GM21619 (cell line): ENCODE measurements at regions not wholly inside any gene's neighbourhood (a gene's known extent, or its start where the extent isn't known, plus 50 kb on each side); places are given as distances from the start of the nearest gene placed in this dataset.

Experiments used
- ATAC-seq: cut with Tn5 transposase; IDR thresholded peaks from one replicate; pipeline ENCODE4 v1.9.1; 2021; ENCODE audit not compliant: unreplicated experiment

DNA sequence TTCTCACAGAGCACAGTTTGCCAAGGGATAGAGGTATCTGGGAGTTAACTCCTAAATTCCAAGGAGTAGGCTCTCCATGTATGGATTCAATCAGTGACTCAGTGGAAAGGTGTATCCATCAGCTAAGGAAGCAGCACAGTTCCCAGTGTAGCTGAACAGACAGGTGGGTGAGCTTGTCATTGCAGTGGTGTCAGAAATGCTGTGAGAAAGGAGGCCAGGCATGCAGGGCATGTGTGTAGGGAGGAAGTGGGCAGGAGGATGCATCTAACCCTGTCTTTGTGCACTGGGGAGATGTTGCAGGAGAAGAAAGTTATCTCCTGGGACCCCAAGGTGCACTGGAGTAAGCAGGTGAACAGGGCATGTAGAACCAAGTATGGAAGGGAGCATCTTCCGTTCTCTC, 539.0 kb downstream of the VRK1 start:
- ATAC-seq = no peak

DNA sequence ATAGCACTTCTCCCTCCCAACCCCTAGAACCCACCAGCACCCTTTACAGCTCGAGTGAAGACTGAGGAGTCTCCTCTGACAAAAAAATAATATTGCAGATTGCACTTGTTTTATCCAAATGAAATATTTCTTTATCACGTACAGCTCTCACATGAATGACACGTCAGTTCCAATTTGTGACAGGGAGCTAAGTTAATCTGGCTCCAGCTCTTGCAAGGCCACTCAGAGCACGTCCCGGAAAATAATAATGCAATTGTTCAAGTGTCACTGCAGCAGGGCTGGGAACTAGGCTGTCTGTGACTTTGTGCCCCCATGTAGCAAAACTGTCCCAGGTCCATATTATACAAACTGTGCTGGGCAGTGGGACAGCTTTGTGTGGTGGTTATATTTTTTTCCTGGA, 539.6 kb downstream of the VRK1 start:
- no peak for ATAC-seq

DNA sequence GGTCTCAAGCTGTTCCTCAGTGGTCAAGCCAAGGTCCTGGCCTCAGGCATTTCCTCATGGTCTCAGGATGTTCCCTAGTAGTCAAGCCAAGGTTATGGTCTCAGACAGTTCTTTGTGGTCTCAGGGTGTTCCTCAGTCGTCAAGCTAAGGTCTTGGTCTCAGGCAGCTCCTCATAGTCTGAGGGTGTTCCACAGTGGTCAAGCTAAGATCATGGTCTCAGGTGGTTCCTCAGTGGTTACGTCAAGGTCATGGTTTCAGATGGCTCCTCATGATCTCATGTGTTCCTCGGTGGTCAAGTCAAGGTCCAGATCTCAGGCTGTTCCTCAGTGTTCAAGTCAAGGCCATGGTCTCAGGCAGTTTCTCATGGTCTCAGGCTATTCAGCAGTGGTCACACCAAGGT, 540.1 kb downstream of the VRK1 start:
- no peak for ATAC-seq

DNA sequence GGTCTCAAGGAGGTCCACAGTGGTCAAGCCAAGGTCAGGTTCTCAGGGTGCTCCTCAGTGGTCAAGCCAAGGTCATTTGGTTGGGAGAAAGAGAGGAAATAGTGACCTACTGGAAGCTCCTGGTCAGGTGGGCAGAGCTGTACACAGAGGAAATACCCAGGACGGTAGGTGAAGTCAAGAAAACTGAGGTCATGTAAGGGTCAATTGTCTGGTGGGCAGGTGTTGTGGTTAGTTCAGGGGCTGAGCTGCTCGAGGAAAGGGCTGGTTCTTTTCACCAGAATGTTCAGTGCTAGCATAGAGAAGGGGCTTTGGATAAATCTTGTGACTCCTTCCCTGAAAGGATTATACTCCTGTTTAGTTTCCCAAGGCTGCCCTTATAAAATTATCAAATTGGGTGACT, 540.5 kb downstream of the VRK1 start:
- ATAC-seq = no peak

DNA sequence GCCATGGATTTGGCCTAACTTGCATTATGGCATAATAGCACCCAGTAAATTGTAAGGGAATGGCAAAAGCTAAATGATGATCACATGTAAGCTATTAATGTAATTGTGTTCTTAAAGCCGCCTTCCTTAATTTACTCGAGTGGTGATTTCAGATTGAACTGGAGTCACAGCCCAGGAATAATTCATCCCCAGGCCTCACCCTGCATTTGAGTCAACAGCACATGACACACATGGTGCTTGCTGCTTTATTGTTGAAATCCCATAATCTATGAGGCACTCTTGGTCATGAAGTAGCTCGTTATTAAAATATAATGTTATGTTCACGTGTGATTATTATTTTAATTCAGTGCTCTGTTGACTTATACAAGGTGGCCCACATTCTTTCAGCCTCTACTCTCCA, 547.5 kb downstream of the VRK1 start:
- ATAC-seq = no peak

DNA sequence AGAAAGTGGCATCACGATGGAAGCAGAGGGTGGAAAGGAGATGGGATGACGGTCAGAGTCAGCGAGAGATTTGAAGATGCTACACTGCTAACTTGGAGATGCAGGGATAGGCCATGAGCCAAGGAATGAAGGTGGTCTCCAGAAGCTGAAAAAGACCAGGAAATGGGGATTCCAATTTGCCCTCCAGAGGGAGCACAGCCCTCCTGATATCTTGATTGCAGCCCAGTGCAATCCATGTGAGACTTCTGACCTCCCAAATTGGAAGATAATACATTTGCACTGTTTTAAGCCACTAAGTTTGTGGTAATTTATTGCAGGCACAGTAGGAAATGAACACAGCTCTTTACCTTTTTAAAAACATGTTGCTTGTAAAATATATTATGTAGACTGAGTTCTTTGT, 549.5 kb downstream of the VRK1 start:
- no peak for ATAC-seq

DNA sequence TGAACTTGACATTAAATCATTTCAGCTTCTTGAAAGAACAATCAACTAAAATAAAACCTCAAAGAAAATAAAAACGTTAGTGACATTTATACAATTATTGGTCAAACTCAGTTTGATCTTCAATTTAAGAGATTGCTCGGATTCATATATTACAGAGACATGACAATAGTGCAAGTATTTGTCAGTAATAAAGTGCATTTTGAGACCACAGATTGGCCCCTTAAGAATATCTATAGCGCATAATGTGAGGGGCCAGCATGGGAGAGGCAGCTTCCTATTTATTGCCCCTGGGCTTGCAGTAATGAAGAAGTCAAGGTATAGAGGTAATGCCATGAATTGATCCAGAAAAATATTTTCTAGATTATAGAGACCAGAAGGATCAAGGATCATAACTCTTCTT, 552.3 kb downstream of the VRK1 start:
- ATAC-seq = no peak

DNA sequence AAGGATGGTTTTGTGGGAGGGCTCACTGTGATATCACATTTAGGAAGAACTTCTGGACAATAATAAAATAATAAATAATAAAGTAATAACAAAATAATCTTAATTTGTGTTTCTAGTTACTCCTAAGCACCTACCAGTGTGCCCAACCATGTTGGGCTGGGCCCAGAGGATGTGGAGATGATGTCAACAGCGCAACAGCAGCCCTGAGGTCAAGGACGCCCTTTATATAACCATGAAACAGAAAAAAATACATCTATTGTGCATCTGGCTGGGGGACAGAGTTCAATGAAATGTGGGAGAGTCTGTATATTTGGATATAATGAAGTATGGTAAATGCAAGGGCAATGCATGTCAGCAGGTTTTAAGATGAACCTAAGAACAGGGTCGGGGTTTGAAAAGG, 552.8 kb downstream of the VRK1 start:
- no peak for ATAC-seq

DNA sequence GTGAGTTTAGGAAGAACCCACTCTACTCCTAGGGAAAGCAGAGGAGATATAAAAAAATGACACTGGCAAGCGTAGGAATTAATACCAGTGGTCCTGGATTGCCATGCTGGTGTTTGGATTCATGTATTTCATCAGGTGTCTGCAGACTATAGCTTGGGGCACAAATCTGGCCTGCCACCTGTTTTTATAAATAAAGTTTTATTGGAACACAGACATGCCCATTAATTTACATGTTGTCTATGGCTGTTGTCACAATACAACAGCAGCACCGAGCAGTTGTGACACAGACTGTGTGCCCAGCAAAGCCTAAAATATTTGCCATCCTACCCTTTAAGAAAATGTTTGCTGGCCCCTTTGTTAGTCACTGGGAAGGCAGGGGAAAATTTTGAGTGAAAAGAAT, 553.2 kb downstream of the VRK1 start:
- ATAC-seq = no peak

DNA sequence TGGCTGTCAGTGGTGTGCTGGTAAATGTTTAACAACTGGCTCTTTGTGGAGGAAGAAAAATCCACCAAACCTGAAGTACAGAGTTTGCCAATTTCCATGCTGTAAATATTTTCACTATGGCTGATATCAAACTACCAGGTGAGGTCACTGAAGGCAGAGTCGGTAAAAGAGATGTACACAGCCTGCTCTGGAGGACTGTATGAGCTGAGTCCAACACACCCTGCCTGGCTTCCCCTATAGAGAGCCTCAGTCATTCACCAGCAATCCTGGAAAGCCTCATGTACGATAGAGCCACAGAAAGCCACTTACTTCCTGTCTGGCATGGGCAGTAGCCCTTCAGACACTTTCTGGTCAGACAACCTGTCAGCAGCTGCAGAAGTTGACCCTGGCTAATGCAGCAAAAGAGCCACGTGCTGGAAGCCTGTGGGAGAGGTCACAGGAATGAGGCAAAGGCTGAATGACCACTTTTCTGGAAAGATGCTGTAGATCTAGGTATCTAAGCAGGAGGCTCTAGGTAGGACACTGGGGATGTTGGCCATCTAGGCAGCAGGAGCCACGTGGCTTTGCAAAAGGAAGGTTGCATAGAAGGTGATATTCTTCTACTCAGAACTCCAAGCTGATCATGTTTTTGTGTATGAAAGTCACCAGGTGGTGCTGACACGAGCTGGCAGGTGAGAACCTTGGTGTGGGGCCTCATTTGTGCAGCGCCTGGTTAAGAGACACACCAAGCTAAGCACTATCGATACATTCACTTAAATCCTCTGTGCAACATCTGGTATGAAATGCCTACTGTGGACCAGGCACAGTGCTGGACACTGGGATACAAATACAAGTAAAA, 553.9 kb downstream of the VRK1 start:
- no peak for ATAC-seq

DNA sequence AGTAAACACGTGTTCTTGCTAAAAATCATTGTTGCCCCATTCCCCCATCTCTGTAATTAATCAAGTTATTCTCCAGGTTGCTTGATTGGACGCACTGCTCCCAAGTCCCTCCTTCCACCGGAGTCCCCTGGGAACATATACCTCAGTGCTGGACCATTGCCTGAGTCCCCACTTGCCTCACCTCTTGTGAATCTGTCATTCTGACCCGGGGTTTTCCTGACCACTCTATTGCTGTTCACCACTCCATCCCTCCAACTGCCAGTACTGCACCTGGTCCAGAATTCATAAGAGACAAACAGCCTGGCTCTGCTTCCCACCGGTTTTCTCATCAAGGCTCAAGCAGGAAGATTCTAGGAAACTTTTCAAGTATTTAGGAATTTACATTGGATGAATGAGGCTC, 555.9 kb downstream of the VRK1 start:
- no peak for ATAC-seq

DNA sequence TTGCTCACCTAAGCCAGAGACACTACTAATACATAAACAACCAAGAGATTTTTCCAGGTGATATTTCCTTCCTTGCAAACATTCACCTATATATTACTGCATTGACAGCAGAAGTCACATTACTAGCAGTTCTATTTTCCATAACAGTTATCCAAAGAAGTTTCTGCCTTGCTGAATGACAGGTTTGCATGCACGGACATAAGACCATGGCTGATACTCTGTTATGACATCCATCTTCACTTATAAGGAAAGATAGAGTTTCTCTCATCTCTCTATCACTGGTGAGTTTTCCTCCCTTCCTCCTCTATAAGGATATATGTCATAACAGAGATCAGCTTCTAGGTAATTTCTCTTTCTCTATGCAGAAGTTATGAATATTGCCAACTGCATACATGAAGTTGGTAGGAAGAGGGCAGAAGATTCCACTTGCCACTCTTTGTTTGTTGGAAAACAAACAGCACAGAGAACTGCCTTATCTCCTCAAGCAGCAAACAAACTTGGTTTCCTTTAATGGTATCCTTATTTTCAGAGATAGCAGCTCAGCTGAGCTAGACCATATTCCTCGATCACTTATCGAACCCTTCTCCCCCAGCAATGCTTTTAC, 557.0 kb downstream of the VRK1 start:
- no peak for ATAC-seq

DNA sequence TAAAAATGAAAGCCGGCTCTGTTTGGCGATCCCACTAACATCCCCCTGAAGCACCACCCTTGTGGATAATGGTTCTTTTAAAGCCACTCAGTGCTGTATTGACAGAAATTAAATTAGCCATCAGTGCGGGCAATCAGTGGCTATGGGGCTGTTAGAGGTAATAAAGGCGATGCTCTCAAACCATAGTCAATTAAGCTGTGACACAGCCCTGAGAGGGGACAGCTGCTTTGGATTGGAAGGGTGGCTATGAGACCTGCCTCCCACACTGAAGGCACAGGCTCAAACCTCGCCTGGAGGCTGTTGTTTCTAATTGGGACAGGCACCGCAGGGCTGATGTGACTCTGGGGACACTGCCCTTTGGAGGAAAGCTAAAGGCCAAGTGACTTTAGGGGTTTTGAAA, 562.2 kb downstream of the VRK1 start:
- no peak for ATAC-seq

DNA sequence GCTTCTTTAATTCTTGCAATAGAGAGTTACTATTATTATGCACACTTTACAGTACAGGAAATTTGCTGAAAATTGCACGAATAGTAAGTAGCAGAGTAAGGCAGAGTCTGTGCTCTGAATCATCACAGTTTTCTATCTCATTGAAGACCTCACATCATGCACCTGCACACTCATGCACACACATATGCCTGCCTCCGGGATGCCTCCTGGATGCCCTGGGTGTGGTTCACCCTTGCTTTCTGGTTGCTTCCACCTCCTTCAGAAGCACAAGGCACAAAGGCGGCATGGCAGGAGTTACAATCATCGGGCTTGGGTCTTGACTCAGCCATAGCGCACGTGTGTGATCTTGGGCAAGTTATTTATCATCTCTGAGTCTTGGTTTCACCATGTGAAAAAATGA, 564.0 kb downstream of the VRK1 start:
- ATAC-seq = no peak

DNA sequence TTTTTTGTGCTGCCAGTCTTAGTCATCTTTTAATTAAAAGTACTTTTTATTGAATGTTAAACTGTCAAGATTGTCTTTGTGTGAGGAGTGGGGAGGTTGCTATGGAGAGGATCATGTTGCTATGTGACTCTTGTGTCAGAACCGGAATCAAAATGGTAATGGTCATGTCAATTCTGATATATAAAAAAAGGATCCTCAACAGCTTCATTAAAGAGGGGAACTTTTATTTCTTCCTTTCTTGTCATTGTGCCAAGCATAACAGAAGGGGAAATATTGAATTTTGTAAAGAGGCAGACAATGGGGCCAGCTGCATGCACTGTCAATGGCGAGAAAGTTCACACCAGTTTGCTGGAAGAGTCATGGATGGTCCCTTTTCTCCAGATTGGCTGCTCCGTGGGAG, 564.8 kb downstream of the VRK1 start:
- ATAC-seq = no peak

DNA sequence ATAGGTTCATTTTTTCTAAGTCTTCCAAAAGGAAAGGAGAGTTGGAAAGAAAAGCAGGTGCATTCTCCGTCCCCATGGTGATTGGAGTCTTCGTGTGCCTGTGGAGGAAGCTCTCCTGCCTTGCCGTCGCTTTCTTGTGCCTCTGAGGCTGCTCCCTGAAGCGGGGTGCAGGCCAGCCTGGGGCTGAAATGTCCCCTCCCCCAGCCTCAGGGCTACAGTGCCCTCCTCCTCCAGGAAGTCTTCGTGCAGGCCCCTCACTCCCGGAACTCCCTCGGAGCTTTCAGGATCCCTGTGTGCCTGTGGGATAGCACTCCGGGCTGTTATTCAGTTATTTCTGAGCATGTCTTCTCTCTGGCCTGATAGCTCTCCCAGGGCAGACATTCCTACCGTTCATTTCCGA, 569.2 kb downstream of the VRK1 start:
- ATAC-seq = no peak

DNA sequence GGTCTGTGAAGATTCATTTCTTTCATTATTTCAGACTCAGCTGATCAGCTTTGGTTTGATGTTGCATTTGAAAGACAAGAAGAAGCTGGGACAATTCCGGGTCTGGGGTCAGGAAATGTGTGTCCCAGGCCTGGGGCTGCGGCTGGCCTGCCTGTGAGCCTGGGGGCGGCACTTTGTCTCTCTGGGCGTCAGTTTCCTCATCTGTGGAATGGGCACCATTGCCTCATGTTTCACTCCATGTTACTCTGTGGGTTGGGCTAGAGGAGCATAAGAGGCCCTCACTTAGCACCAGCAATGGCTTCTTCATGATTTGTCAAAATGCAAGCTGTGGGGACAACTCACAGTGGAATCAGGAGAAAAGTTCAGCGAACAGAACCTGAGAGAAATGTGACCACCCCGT, 570.1 kb downstream of the VRK1 start:
- ATAC-seq = no peak

DNA sequence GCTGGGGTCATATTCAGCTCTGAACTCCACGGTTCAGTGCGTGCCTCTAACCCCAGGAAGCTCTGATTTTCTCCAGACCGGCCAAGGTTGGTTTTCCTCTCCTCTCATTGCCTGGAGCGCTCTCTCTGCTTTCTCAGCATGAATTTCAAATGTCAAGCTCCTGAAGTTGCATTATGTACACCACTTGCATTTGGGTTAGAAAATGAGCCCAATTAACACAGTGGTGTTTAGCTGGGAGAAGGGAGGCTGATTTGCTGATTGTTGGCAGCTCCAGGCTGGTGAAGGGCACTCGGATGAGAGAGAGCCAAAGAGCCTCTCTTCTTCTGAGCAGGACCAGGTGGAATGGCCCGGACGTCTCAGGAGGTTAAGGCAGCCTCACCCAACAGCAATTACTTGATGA, 570.9 kb downstream of the VRK1 start:
- ATAC-seq = no peak

DNA sequence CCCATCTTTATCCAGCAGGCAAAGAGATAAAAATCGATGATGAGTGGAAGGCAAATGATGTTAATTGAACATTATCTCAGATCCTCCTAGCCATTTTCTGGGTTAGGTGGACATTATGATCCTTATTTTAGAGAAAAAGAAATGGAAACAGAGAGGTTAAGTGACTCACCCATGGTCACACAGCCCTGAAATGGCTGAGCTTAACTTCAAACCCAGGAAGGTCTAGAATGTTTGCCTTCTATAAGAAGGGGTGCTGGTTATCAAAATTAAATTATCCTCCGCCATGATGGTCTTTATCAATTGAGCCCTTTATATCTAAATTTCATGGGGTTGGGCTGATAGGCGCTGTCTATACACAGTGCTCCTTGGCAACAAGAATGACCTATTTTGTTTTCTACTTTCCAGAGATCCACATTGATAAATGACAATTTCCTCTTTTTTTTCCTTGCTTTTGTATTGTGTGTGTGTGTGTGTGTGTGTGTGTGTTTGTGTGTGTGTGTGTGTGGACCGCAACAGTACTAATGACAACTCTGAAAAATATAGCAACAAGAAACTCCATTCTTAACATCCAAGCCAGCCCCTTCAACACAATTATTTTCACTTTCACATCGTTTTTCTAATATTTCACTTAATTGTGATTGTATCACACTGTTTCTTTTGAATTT, 571.9 kb downstream of the VRK1 start:
- ATAC-seq = no peak

DNA sequence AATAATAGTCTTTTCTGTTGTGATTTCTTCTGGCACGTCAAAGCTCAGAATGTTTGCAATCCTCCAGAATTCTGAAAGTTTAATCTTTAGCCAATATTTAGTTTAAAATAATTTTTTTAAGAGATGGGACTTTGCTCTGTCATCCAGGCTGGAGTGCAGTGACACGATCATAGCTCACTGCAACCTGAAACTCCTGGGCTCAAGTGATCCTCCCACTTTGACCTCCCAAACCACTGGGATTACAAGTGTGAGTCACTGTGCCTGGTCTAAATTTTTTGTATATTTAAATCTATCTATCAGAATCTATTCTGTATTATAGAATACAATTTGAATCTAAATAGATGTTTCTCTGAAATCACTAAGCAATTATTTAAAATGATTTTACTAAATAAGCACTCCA, 572.7 kb downstream of the VRK1 start:
- no peak for ATAC-seq

DNA sequence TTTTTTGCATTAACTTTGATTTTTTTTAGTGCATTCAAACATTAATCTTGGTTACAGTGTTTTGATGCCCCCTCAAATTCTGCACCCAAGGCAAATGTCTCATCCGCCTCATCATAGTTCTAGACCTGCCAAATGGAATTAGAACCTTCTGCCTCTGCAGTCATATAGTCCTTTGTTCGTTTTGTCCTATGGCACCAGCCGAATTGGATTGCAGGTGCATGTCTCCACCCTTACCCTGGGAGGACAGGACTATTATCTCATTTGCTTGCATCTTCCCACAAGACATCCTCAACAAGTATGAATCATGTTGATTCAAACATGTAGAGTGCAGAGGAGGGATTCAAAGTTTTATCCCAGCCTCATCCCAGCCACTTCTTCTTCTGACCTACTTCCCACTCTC, 579.1 kb downstream of the VRK1 start:
- no peak for ATAC-seq

DNA sequence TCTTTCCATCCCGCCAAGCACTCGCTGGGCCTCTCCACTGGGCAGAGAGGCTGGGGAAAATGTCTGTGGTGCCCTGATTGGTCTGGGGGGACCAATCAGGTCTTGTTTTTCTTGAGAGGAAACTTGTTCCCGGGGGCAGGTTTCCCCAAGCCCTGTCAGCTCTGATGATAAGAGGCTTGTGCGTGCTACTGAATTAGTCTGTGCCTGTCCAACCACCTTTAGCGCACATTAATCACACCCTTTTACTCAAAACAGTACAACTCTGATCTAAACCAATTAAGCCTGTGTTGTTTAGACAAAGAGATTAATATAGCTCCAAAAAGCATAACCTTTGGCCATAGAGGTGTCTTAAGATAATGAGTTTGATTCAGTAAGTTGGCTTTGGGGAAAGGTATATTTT, 580.4 kb downstream of the VRK1 start:
- ATAC-seq = no peak
